ENCODE measurements at regions not wholly inside any gene's neighbourhood (a gene's known extent, or its start where the extent isn't known, plus 50 kb on each side); places are given as distances from the start of the nearest gene placed in this dataset.
"Not testable (repeated sequence)": the region's sequence is repeated elsewhere in the genome, so short reads cannot be mapped to it uniquely, and the experiment has no call there.

DNA sequence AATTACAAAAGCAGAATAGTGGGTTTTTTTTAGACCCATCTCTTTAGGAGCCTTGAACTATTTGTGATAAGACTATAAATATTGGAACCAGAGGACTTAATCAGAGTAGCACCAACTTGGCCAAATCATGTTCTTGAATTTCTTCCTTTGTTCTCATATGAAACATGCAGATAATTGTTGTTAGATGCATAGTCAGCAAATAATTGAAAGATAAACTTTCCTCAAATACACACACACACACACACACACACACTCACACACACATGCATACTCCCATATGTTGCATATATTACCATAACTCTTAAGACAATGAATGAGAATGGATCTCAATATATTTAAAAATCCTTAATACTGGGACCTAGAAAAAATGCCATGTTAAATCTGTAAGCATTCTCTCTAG lies 310.4 kb downstream of the KCNJ2 start:
- no peak for DNase-seq
- intact Hi-C loops (cut with DNase I): no loop called here

DNA sequence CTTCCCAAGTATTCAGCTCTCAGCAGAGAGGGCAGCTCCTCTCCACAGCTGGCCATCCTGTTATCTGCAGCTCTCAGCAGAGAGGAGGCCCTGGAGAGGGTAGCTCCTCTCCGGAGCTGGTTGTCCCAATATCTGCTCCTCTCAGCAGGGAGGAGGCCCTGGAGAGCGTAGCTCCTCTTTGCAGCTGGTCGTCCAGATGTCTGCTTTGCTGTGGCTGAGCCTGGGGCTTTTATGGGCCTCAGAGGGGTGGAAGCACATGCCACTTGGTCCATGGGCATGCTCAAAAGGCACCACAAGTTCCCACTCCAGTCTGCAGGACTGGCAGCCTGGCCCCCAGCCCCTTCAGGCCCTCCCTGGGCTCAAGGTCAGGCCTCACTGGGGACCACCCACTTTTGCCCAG lies 314.3 kb downstream of the KCNJ2 start:
- no peak for DNase-seq

DNA sequence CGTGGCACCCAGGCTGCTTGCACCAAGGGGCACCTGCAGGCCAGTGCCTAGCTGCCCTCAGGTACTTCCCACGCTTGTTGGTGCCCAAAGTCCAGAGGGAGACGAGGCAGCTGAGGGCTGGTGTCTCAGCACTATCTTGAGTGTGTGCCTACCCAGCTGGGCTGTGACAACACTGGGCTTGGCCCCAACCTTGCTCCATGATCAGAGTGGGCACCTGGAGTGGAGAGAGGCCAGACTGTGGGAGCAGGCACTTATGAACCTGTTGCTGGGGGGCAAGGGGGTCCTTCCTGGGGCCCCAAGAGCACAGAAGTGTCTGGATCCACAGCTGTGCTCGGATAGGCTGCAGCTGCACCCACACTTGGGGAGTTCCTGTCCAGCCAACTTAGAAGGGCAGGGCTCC lies 314.7 kb downstream of the KCNJ2 start:
- DNase-seq: no peak
- intact Hi-C loops (cut with DNase I): no loop called here

More for the DNA sequence above, 314.3 kb downstream of the KCNJ2 start:
- intact Hi-C loops (cut with DNase I): no loop called here

DNA sequence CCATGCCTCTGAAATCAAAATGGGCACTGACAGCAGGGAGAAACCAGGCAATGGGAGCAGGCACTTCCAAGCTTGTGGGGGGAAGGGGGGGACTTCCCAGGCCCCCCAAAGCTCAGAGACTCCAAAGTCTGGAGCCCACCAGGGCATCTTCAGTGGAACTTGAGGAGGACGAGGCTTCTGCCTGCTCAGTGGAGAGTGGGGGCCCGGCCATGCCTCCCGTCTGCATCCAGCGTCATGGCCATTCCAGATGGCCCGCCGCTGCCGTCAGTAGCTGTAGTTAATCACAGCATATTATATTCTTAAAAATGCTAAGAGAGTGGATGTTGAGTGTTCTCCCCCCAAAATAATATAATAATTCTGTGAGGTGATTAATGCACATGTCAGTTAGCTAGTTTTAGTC lies 315.2 kb downstream of the KCNJ2 start:
- intact Hi-C loops (cut with DNase I): no loop called here
- no peak for DNase-seq

DNA sequence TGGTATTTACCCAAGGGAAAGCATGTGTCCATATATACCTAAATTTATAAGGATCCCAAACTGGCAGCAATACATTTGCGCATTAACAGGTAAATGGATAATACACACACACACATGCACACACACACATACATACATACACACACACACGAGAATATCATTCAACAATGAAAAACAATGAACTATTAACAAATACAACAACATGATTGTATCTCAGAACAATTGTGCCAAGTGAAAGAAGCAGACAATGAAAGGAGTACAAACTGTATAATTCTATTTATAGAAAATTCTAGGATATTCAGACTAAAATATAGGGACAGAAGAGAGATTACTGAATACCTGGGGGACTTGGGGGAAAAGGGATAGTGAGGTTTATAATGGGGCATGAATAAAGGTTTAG lies 323.0 kb downstream of the KCNJ2 start:
- intact Hi-C loops (cut with DNase I): no loop called here
- no peak for DNase-seq

DNA sequence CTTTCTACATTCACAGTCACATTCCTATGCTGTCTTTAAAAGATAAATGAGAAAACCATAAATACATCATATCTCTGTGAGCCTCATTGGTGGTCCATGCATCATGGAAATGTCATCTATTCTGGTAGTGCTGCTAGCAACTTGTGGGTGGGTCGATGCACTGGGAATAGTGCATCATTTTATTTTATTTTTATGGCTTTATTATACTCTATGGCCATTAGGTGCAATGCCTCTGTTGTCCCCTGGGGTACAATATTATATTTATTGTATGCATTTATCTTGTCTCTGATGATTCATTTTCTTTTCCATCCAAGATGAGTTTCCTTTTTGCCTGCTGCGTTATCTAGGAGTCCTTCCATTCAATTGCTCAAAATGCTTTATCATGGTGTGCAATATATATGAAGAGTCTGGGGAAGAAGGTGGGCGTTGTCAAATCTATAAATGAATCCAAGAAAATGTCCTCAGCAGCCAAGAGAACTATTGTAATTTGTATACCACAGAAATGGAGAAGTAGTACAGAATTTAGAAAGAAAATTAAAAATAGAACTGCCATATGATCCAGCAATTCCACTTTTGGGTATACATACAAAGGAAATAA lies 324.0 kb downstream of the KCNJ2 start:
- intact Hi-C loops (cut with DNase I): no loop called here
- DNase-seq: no peak

DNA sequence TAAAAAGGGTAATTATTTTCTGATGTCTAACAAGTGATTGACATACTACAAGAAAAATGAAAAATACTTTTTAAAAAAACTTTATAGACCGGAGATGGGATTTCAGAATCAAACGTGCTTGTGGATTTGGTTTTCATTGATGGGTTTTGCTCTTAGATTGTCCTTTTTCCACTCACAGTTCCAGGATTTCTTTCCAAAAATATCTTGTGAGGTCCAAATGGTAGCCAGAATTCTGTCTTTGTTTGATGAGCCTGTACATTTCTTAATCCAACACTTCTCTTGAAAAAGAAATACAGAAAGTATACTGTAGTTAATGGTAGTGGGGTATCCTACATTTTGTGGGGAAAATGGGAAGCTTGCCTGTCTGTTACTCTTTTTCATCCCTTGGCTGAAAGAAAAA lies 329.3 kb downstream of the KCNJ2 start:
- DNase-seq: no peak
- intact Hi-C loops (cut with DNase I): no loop called here

DNA sequence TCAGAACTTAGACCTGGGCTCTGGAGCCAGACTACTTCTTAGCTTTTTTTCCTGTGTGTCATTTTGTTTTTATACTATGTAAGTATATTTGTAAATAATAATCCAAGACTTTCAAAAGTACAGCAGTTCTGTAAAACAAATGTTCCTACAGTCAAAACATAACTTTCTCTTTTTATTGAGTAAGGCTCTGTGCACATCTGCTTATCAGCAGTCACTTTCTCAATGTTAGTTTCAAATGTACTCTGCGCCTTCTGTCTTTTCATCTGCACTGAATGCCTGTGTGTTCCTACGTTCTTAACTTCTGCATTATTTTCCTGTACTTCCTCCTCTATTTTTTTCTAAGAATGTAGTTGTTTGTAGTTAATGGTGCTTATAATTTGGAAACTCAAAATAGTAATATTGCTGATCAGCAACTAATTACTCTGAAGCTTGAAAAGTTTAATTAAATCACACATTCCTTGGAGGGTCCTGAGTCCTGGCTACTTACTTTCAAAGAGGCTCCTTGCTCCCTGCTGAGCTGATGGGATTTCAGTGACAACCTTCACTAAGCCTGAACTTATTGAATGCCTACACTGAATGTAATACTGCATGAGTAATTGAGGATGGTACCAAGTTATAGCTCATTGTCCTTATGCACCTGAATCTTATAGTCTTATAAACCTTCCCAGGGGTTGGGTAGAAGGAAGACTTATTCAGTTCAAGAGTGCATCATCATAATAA lies 329.9 kb downstream of the KCNJ2 start:
- no peak for DNase-seq
- intact Hi-C loops (cut with DNase I): no loop called here

DNA sequence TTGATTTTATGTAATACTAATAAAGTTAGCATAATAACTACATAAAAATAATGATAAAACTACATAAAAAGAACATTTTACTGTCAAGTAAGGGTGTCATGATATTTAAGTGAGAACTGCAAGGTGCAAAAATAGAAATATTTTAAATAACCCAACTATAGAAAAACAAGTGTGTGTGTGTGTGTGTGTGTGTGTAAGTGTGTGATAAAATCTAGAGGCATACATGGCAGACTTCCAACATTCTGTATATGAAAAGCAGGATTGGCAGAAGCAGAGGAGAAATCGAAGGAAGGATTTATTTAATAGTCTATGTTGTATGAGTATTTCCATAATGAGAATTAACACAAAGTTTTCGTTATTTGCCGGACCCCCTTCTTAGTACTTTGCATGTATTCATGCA lies 334.1 kb downstream of the KCNJ2 start:
- intact Hi-C loops (cut with DNase I): no loop called here
- DNase-seq: no peak

DNA sequence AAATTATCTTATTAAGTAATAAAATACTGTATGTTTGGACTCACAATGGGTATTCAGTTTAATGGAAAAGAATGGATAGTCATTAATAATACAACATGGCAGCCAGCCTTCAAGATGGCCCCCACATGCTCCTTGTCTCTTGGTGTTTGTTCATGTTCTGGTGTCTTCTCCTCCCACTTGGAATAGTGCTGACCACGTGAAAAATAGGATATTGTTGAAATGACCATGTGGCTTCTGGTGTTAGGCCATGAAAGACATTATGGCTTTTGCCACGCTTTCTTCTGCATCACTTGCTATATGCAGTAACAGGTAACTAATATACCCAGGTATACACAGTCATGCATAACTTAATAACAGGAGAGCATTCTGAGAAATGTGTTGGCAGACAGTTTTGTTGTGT lies 341.0 kb downstream of the KCNJ2 start:
- intact Hi-C loops (cut with DNase I): no loop called here
- no peak for DNase-seq

DNA sequence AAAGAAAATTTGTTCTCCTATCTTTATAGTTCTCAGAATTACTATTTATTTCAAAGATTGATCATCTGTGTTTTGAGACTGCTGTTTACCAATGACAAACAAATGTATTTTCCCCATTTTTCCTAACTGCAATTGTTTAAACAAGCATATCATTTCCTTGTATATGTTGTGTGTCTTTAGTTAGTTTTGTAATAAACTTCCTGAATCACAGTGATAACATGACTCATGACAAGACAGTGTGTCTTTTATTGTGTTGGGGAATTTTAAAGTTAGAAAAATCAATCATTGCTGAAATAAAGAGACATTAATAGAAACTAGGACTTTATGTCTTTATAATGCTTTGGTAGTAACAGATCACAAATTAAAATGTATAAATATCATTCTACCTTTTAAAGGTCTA lies 348.5 kb downstream of the KCNJ2 start:
- intact Hi-C loops (cut with DNase I): no loop called here
- DNase-seq: no peak

DNA sequence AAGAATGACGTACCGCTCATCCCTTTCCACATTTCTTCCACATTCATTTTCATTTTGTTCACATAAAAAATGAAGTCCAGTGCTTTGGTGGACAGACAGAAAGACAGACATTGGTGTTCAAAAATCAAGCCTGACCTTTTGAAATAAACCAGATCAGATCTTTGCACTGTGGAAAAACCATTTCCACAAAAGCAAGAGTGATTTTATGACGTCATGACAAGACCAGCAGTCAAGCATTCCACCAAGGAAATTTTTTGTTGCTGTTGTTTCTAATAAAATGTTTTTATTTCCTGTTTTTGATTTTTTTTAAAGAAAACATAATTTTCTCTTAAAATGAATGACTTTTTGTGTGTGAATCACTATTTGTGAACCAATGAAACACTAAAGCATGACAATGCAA lies 350.0 kb downstream of the KCNJ2 start:
- intact Hi-C loops (cut with DNase I): no loop called here
- no peak for DNase-seq

DNA sequence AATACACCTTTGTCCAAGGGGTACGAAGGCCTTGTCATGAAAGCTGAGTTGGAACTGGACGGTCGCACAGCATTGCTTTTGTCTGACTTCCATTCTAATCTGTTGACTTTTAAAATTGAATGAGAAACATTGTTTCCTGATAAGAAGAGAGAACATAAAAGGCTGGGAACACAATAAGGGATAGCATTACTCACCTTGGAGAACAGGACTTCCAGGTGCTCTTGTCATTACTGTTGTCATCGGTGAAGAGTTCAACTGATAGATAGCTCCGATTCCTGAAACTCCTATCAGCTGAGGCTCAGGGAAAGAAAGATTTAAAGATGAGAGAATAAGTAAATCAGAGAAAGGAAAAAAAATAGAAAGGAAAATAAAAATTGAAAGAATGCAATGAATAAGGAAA lies 351.1 kb downstream of the KCNJ2 start:
- intact Hi-C loops (cut with DNase I): no loop called here
- no peak for DNase-seq

DNA sequence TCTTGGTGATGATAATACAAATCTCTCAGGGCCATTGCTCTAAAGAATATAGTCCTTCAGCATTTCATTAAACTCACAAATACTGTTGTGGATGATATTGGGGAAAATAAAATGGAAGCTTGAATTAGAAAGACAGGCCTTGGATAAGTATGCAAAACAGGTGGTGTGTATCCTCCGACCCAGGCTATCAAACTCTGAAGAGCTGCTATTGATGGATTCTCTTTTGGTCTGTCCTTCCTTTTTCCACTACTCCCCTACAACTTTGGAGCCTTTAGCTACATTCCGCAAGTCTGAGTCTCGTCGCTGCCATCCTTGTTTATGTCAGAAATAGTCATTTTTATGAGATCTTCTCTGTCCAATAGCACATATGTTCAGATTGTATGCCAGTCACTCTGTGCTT lies 351.6 kb downstream of the KCNJ2 start:
- no peak for DNase-seq
- intact Hi-C loops (cut with DNase I): no loop called here

DNA sequence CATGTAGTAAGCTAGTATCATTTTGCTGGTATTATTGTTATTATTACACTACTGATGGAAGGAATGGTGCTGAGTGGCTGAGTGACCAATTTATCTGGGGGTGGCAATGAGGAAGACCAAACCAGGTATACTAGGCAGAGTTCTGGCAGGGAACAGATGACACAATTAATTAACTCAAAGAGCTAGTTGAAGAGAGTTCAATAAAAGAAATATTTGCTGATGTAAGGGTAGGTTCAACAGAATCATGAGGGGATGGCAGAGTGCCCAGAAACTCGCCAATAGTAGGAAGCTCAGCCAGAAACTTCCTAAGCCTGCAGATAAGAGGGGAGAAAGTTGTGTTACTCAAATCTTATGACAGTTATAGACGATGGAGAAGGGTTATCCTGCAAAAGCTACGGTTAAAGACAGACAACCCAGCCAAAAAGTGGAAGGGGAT lies 352.5 kb downstream of the KCNJ2 start:
- DNase-seq: peak in 18 of 42 donors; percentile 8 to 69 (median 24)

DNA sequence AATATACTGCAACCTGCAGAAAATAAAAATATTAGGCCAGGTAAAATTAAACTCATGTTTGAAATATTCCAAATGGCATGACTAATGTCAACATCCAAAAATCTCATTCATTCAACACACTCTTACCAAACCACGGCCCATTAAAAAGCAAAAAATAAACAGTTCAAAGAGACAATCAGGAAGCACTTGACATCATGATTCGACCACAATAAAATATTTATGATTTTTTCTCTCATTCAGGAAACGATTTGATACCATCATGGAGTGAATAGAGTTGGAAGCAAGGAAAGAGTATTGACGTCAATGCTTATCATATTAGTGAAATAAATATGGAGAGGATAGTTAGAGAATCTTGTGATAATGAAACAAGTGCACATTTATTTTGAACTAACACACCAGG lies 354.1 kb downstream of the KCNJ2 start:
- DNase-seq: no peak
- intact Hi-C loops (cut with DNase I): no loop called here

More for the DNA sequence above, 352.5 kb downstream of the KCNJ2 start:
- intact Hi-C loops (cut with DNase I): no loop called here

DNA sequence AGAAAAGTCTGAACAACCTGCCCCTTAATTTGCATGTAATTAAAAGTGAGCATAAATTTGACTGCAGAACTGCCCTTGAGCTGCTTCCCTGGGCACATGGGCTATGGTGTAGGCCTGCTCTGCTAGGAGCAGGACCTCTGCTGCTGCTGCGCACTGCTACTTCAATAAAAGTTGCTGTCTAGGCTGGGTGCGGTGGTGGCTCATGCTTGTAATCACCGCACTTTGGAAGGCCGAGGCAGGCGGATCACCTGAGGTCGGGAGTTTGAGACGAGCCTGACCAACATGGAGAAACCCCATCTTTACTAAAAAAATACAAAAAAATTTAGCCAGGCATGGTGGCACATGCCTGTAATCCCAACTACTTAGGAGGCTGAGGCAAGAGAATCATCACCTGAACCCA lies 355.7 kb downstream of the KCNJ2 start:
- intact Hi-C loops (cut with DNase I); DNase-seq: not testable (repeated sequence)

DNA sequence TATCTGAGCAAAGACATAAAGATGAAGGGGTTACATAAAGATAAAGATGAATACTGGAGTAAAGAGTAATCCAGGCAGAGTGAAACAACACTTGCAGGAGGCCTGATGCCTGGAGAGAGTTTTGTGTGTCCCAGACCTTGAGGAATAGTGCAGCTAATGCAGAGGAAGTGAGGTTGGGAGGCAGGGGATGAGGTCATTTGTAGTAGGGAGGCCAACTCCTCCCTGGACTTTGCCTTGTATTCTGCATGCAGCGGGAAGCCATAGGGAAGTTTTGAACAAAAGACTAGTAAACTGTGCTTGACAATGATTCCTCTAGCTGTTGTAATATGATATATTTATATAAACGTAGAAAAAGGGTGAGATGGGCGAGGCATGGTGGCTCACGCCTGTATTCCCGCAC lies 356.6 kb downstream of the KCNJ2 start:
- intact Hi-C loops (cut with DNase I): no loop called here
- no peak for DNase-seq

DNA sequence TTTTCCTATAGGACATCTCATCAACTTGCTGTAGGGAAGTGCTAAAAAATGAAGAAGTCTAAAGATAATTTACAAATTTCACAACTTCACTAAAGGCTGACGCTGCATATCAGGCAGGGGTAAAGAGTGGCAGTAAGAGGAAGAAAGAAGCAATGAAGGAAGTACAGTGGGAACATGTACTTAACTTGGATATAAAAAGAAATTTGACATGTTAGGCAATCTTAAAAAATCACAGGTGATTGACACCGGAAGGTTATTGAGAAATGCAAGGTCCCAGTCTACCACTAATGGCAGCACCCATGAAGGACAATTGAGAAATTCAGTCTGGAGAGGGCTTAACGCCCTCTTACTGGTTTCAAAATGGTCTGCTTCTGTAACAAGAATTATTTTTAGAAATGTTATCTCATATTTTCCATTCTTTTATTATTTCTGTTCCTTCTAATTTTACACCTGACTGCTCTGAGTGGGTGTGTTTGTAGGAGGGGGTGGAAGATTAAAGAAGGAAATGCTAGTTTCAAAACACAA lies 358.1 kb downstream of the KCNJ2 start:
- DNase-seq: peak in 1 of 42 donors; percentile 6
- intact Hi-C loops (cut with DNase I): no loop called here

DNA sequence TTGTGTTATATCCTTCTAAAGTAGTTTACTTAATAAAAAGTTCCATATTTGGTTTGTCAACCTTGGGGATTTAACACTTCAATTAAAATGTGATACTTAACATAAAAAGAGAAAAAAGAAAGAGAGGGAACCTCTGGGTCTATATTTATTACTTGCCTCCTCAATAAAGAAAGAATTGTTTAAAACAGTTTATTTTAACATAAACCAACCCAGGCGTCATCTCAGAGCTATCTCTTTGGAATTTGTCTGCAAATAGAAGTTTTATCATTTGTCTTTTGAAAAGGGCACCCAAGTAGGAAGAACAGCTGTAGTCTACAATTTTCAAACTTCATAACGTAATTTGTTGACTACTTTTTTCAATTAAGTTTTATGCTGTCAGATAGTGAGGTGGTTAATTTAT lies 364.1 kb downstream of the KCNJ2 start:
- DNase-seq: no peak
- intact Hi-C loops (cut with DNase I): no loop called here

DNA sequence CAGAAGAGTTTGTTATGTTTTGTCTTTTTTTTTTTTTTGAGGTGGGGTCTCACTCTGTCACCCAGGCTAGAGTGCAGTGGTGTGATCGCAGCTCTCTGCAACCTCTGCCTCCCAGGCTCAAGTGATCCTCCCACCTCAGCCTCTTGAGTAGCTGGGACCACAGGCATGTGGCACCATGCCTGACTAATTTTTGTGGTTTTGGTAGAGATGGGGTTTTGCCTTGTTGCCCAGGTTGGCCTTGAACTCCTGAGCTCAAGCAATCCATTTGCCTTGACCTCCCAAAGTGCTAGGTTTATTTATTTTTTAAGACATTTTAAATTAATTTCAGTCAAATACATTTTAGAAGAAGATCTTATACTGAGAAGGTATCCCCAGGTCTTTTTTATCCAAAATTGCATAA lies 366.7 kb downstream of the KCNJ2 start:
- intact Hi-C loops (cut with DNase I): no loop called here
- DNase-seq: no peak
